ENCODE measurements at regions not wholly inside any gene's neighbourhood (a gene's known extent, or its start where the extent isn't known, plus 50 kb on each side); places are given as distances from the start of the nearest gene placed in this dataset.

DNA sequence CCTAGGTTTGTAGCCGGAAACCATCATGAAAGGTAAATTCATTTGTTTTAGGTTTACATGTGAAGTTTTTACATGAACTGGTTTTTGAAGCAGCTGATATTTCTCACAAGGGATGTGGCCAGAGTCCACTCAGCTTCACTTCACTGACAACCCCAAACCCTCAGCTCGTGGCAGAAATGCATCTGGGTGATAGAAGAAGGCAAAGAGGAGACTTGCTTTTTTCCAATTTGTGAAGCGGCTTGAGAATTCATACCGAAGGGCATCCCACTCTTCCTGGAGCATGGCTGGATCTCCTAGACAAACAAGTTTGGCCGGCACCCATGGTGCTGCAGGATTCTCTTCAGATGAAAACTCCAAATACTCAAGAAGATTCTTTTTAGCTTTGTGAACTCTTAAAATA, 392.8 kb upstream of the CNR1 start:
- no peak for DNase-seq

GRCh38 chr6:88556663-88557062, 390.5 kb upstream of the CNR1 start:
- no peak for DNase-seq

DNA sequence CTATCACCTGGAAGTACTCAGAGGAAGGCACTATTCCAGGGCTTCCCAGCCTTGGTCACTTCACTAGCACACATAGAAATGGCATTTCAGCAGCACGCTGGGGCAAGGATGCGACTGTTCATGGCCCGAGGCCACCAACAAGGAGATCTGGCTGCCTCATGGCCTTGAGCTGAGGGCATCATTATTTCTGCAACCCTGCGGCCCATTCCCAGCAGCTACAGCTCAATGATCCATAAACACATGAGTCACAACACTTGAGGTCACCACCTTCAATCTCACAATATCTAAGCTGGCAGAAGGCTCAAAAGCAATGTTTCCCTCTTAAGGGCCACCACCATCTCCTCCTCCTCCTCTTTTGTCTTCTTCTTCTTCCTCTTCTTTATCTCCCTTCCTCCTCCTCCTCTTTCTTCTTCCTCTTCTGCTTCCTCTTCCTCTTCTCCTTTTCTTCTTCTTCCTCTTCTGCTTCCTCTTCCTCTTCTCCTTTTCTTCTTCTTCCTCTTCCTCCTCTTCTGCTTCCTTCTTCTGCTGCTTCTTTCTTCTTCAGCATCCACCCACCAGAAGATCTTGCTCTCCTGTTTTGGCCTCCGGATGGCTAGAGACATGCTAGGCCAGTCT, 382.9 kb upstream of the CNR1 start:
- no peak for DNase-seq

- no peak for DNase-seq
Observed at GRCh38 chr6:88547768-88548167, 381.6 kb upstream of the CNR1 start.

GRCh38 chr6:88545991-88546390, 379.8 kb upstream of the CNR1 start:
- DNase-seq = no peak

GRCh38 chr6:88544986-88545612, 379.0 kb upstream of the CNR1 start:
- DNase-seq = no peak

DNA sequence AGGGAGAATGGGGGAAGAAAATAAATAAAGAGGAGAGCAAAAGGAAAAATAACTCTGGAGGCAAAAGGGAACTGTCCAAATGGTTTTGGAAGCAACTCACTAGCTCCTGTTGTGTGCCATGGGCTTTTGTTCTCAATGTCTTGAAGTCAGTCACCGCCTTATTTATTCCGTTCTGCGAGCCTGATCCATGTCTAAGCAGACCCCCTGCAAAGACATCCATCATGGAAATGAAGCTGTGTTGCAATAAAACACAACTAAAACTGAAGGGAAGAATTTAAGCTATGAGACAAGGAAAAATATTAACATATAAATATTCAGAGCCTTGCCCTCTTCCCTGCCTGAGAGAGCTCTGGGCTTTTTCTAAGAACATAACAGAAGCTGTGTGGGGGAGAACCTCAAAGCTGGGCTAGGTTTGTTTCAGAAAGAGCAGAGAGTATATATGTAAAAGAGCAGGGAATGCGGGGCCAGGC, 373.2 kb upstream of the CNR1 start:
- no peak for DNase-seq

- DNase-seq = no peak
Observed at GRCh38 chr6:88538840-88539239, 372.7 kb upstream of the CNR1 start.

GRCh38 chr6:88538130-88538706, 372.1 kb upstream of the CNR1 start:
- no peak for DNase-seq

GRCh38 chr6:88536071-88536625, 370.0 kb upstream of the CNR1 start:
- DNase-seq = no peak

- DNase-seq = no peak
Observed at GRCh38 chr6:88535306-88535705, 369.2 kb upstream of the CNR1 start.

DNA sequence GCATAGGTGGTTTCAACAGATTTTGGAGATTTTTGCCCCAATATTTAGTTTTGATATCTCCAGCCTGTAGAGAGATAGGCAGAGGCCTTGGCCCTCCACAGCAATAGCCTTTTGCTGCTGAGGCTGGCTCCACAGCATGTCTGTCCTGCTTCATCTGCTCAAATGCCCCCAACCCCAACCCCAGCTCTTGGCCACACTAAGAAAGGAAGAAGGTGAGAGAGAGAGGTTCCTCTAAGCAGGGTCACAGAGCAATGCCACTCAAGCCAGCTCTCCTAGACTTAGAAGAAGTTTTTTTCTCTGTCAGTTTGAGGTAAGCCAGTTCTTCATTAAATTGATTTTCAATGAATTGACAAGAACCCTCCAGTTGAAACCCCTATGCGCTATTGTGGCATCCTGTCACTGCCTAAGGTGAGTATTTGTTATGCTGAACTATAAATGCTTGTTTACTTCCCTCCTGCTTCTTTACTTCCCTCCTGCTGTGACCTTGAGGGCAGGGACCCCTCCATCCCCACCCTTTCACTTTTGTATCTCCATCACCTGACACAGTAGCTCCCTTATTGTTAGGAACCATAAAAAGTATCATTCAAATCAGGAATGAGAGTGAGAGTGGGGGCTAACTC, 366.2 kb upstream of the CNR1 start:
- DNase-seq = no peak

GRCh38 chr6:88529726-88530125, 363.6 kb upstream of the CNR1 start:
- DNase-seq = no peak

DNA sequence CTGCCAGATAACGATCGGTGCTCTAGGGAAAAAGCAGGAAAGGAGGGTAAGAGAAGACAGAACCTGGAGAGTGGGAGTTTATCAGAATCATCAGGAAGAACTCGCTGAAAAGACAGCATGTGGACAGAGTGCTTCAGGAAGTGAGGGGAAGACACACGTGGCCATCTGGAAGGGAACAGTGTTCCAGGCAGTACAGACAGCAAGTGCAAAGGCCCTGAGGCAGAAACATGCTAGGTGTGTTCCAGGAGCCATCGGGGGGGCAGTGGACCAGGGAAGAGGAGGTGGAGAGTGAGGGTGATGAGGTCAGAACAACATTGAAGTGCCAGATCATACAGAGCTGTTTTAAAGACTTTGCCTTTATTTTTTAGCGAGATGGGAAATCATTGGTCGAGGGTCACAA, 354.3 kb upstream of the CNR1 start:
- DNase-seq = no peak

DNA sequence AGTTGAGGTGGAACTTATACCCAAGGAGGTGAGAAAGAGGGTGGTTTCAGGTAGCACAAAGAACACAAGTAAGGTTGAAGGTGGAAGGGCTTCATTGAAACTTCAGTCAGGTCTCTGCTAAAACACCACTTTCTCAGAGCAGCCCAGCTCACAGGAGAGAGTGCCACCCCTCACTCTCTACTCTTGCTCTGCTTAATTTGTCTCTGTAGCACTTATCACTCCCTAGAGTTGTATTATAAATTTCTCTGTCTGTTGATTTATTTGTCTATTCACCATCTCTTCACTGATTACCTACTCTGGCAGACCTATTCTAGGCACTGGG, 353.8 kb upstream of the CNR1 start:
- DNase-seq = no peak

DNA sequence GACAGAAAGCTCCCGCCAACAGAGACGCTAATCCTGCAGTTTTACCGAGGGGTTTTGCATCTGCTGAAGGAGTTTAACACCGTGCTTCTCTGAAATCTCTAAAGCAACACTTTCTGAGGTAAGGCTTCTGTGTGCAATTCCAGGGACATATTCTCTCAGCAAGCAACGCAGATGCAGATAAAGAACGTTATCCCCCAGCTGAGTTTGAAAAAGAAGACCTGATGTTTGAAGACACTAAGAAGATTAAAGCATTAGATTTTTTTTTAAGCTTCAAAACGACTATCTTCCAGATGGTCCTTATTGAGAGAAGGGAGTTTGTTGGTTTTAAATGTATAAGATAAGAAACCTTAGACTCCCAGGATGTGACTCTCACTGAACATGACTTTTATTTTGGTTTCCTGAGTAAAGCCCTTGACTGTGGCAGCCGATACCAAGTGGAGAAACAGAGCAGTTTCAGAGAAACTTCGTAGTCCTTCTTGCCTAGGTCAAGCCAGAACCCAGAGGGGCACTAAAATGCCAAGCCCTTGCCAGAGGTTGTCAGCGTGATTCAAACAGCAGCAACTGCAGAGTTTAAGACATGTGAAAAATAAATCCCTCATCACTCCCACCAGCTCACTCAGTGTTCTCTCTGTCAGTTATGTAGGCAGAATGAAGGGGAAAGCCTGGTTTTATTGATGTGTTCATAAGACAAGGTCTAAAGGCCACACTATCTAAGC, 353.3 kb upstream of the CNR1 start:
- no peak for DNase-seq

GRCh38 chr6:88517737-88518136, 351.6 kb upstream of the CNR1 start:
- no peak for DNase-seq

GRCh38 chr6:88513920-88514319, 347.8 kb upstream of the CNR1 start:
- no peak for DNase-seq

DNA sequence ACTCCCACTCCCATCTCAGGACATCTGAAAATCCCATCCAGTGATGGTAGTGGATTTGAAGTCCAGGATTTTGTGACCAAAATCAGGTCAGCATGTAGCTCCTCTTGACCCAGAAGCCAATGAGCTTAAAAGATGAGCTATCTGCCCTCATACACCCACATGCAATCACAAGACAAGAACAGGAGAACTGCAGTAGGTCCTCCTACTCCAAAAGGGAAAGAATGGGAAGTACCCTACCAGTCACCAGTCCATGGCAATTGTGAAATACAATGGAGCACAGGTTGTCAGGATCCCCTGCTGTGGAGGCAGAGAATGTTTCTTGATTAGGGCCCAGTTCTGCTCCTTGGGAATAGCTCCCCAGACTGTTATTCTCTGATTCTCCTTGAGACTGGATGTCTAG, 347.3 kb upstream of the CNR1 start:
- no peak for DNase-seq

DNA sequence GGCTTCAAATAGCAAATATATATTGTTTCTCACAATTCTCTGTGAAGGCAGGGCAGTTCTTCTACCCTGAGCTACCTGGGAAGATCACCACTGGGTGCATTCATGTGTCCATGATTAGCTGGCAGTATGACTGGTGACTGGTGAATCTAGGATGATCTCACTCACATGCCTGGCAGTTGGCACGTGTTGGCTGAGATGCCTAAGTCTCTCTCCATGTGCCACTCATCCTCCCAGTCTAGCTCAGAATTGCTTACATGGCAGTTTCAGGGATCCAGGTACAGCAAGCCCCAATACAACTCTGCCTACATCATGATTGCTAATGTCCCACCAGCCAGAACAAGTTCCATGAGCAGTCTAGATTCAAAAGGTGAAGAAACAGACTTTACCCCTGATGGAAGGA, 346.8 kb upstream of the CNR1 start:
- no peak for DNase-seq

GRCh38 chr6:88502391-88502790, 336.2 kb upstream of the CNR1 start:
- DNase-seq = no peak

GRCh38 chr6:88499845-88500699, 333.9 kb upstream of the CNR1 start:
- DNase-seq = no peak

Measured in midbrain (tissue), 1 donor.